Amniotic stem cell (primary cell): ENCODE measurements at regions not wholly inside any gene's neighbourhood (a gene's known extent, or its start where the extent isn't known, plus 50 kb on each side); places are given as distances from the start of the nearest gene placed in this dataset.

ENCODE experiments used
- DNase-seq: peaks from one replicate; lab custom pipeline; 2025; lab: John Stamatoyannopoulos, UW

GRCh38 chrX:98605941-98606340 lies 1722.2 kb downstream of the RPA4 start:
- DNase-seq, result no peak

DNA sequence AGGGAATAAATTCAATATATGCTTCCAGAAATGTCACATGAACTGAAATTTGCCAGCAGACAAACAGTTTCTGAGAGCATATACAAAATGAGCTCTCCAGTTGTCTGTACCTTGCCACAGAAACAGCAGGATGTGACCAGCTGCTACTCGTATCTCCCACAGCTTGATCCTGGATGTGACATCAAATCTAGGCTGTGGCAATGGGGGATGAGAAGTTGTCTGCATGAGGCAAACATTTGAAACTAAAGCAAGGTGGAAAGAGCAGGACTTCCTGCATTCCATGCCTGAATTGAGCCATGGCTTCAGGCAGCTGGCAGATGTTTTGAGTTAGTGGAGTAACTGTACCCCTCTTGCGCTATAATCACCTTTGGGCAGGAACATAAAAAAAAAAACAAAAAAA lies 1724.0 kb downstream of the RPA4 start:
- DNase-seq, result no peak

- DNase-seq, result no peak
Measured at GRCh38 chrX:98627645-98628044, 1743.9 kb downstream of the RPA4 start.

DNA sequence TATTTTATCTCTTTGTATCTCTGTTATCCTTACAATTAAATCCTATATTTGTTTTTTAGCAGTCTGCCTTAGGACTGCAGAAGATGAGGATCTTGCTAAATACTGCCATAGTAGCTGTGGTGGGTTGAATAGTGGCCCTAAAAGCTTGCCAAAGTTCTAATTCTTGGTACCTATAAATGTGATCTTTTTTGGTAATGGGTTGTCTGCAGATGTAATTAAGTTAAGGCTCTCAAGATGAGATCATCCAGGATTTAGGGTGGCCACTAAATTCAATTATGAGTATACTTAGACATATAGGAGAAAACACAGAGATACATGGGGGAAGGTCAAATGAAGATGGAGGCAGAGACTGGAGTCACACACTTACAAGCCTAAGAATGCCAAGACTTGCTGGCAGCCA lies 1753.7 kb downstream of the RPA4 start:
- no peak for DNase-seq

- DNase-seq, result no peak
Measured at GRCh38 chrX:98646351-98646750, 1762.6 kb downstream of the RPA4 start.

DNA sequence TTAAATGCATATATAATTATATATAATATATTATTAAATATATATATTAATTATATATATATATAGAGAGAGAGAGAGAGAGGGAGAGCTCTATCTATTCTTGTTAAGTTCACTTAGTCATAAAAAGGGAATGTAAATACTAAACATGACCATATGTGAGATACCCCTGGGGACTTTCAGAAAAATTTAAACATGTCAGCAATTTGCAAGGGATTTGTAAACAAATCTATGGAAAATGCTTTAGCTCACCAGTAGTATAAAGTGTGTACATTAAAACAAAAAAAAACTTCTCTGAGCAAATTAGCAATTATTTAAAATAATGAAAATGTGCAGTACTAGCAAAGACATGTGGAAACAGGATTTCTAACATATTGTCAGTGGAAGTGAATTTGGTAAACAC lies 1755.5 kb downstream of the PCDH19 start:
- DNase-seq, result no peak
